ENCODE measurements at regions not wholly inside any gene's neighbourhood (a gene's known extent, or its start where the extent isn't known, plus 50 kb on each side); places are given as distances from the start of the nearest gene placed in this dataset.

GRCh38 chr11:120025606-120026335 lies 112.1 kb downstream of the TRIM29 start:
- TF ChIP-seq CTCF (IDR thresholded peaks at IDR 0.05; ENCODE audit: low read depth, low read length, missing input control): no peak
- TF ChIP-seq SP1 (IDR thresholded peaks at IDR 0.05): no peak
- no peak for TF ChIP-seq REST (IDR thresholded peaks at IDR 0.05)
- TF ChIP-seq FOXA2 (IDR thresholded peaks at IDR 0.05): no peak
- no peak for TF ChIP-seq ZBTB33 (IDR thresholded peaks at IDR 0.05)
- TF ChIP-seq JUND (IDR thresholded peaks at IDR 0.05): no peak
- TF ChIP-seq ATF3 (IDR thresholded peaks at IDR 0.05): no peak
- TF ChIP-seq MAX (IDR thresholded peaks at IDR 0.05): no peak
- no peak for TF ChIP-seq TAF1 (conservative IDR thresholded peaks at IDR 0.05)
- TF ChIP-seq GABPA (IDR thresholded peaks at IDR 0.05 in 1 of 2, conservative IDR thresholded peaks at IDR 0.05 in 1 of 2): no peak
- TF ChIP-seq EGR1 (IDR thresholded peaks at IDR 0.05; ENCODE audit: low read depth in 2 of 2): no peak
- no peak for TF ChIP-seq YY1 (IDR thresholded peaks at IDR 0.05)
- no peak for TF ChIP-seq FOXA1 (IDR thresholded peaks at IDR 0.05)
- no peak for TF ChIP-seq RAD21 (IDR thresholded peaks at IDR 0.05)

Measured in liver (tissue), 3 donors.